Bronchial epithelial cell (primary cell): ENCODE measurements at regions not wholly inside any gene's neighbourhood (a gene's known extent, or its start where the extent isn't known, plus 50 kb on each side); places are given as distances from the start of the nearest gene placed in this dataset.

Source experiments
- DNase-seq: peaks from one replicate; pipeline ENCODE4 v3.0.0-alpha.2; 2010; ENCODE audit warnings: low read depth
- FAIRE-seq: peaks from 2 replicates; lab custom pipeline; 2011; peaks lifted over from hg19 to GRCh38; lab: Jason Lieb, UNC
- H3K27me3 ChIP-seq: 2 replicates; pipeline ENCODE4 v1.5.1; 2011; ENCODE audit warnings: low read length; ENCODE audit not compliant: control insufficient read depth, insufficient read depth
- H3K36me3 ChIP-seq: 2 replicates; pipeline ENCODE4 v1.5.1; 2011; ENCODE audit warnings: low read length; ENCODE audit not compliant: control insufficient read depth, insufficient read depth
- H3K4me3 ChIP-seq: 2 replicates; pipeline ENCODE4 v1.5.1; 2011; ENCODE audit warnings: mild to moderate bottlenecking, low read depth, low read length, control low read depth
- CTCF ChIP-seq: IDR thresholded peaks from 2 replicates; pipeline ENCODE4 v1.5.1; 2011; ENCODE audit warnings: mild to moderate bottlenecking, moderate library complexity, low read length, control low read depth, inconsistent platforms; ENCODE audit not compliant: insufficient read depth, severe bottlenecking

GRCh38 chr9:95613670-95614069 is 96.9 kb upstream of the PTCH1 start:
- no peak for FAIRE-seq

GRCh38 chr9:95611354-95611753 is 94.6 kb upstream of the PTCH1 start:
- Histone ChIP-seq H3K4me3 (no peak overlapping the region), H3K27me3 (no peaks in the 10 kb centered on the region), H3K36me3 (no peaks in the 10 kb centered on the region)
- FAIRE-seq (no peak), DNase-seq (no peak)
- TF ChIP-seq CTCF = no peak

More at GRCh38 chr9:95613670-95614069, 96.9 kb upstream of the PTCH1 start:
- Histone ChIP-seq H3K36me3 (no peaks in the 10 kb centered on the region), H3K4me3 (no peak overlapping the region), H3K27me3 (no peaks in the 10 kb centered on the region)
- DNase-seq = no peak
- no peak for TF ChIP-seq CTCF

GRCh38 chr9:95610006-95610785 is 93.4 kb upstream of the PTCH1 start:
- no peak for FAIRE-seq
- TF ChIP-seq CTCF = no peak
- no peak for DNase-seq
- Histone ChIP-seq H3K4me3 (no peak overlapping the region), H3K36me3 (no peaks in the 10 kb centered on the region), H3K27me3 (no peaks in the 10 kb centered on the region)

GRCh38 chr9:95609426-95609825 is 92.7 kb upstream of the PTCH1 start:
- DNase-seq (peak; percentile 4), FAIRE-seq (peak; percentile 47)
- H3K27me3 ChIP-seq = no peaks in the 10 kb centered on the region
- no peak overlapping the region for H3K4me3 ChIP-seq
- no peaks in the 10 kb centered on the region for H3K36me3 ChIP-seq
- TF ChIP-seq CTCF = no peak

- H3K27me3 ChIP-seq = no peaks in the 10 kb centered on the region
- no peak for TF ChIP-seq CTCF
- no peaks in the 10 kb centered on the region for H3K36me3 ChIP-seq
- DNase-seq (no peak), FAIRE-seq (no peak)
- H3K4me3 ChIP-seq = no peak overlapping the region
Observed at GRCh38 chr9:95608341-95608740, 91.6 kb upstream of the PTCH1 start.

GRCh38 chr9:95607507-95607906 is 90.7 kb upstream of the PTCH1 start:
- FAIRE-seq (no peak), DNase-seq (no peak)
- no peak overlapping the region for H3K4me3 ChIP-seq
- no peaks in the 10 kb centered on the region for H3K36me3 ChIP-seq
- TF ChIP-seq CTCF = no peak
- no peaks in the 10 kb centered on the region for H3K27me3 ChIP-seq
